CD4-positive, CD25-positive, alpha-beta regulatory T cell (primary cell): ENCODE measurements at regions not wholly inside any gene's neighbourhood (a gene's known extent, or its start where the extent isn't known, plus 50 kb on each side); places are given as distances from the start of the nearest gene placed in this dataset.
"Not testable (repeated sequence)": the region's sequence is repeated elsewhere in the genome, so short reads cannot be mapped to it uniquely, and the experiment has no call there.

Experiments used
- ATAC-seq, 2 donors: fragments of 150-1000 bp; cut with Tn5 transposase; one replicate each; pipeline ENCODE4 v1.10.0; 2021; ENCODE audit warnings: low read depth in 2 of 2, moderate number of reproducible peaks in 2 of 2, moderate library complexity in 1 of 2
- DNase-seq, 3 donors: peaks; one replicate each; pipeline versions ENCODE4 v3.0.0 to v3.0.0-alpha.2; 2012 to 2022; ENCODE audit warnings: mixed read lengths in 1 of 3
- H3K27ac ChIP-seq: one replicate; pipeline ENCODE4 v1.7.0; 2013; ENCODE audit warnings: mild to moderate bottlenecking, low read length; ENCODE audit not compliant: insufficient read depth, poor library complexity, severe bottlenecking
- H3K27me3 ChIP-seq: one replicate; pipeline ENCODE4 v1.7.0; 2013; ENCODE audit warnings: low read length; ENCODE audit not compliant: control insufficient read depth, insufficient read depth
- H3K36me3 ChIP-seq: one replicate; pipeline ENCODE4 v1.7.0; 2013; ENCODE audit warnings: mild to moderate bottlenecking, low read length, moderate library complexity; ENCODE audit not compliant: control insufficient read depth, insufficient read depth
- H3K4me1 ChIP-seq: 2 replicates; pipeline ENCODE4 v1.7.0; 2013; ENCODE audit warnings: mild to moderate bottlenecking, low read length; ENCODE audit not compliant: insufficient read depth, control insufficient read depth, poor library complexity, severe bottlenecking
- H3K4me3 ChIP-seq: one replicate; pipeline ENCODE4 v1.7.0; 2013; ENCODE audit warnings: low read depth, mild to moderate bottlenecking, low read length, moderate library complexity
- H3K9me3 ChIP-seq, 2 experiments: 1 replicate in 1 of 2; 2 replicates in 1 of 2; pipeline ENCODE4 v1.7.0; 2013; ENCODE audit warnings: low read length in 2 of 2, mild to moderate bottlenecking in 1 of 2, moderate library complexity in 1 of 2; ENCODE audit not compliant: control insufficient read depth in 2 of 2
- H3K27ac Mint-ChIP-seq, 3 donors: one replicate each; pipeline ENCODE4 v1.8.0; 2020 to 2022; ENCODE audit warnings: mild to moderate bottlenecking in 3 of 3, mixed read lengths in 3 of 3, moderate library complexity in 2 of 3
- H3K27me3 Mint-ChIP-seq: one replicate; pipeline ENCODE4 v1.8.0; 2022; ENCODE audit warnings: mild to moderate bottlenecking, mixed read lengths
- H3K36me3 Mint-ChIP-seq: one replicate; pipeline ENCODE4 v1.8.0; 2020; ENCODE audit warnings: mixed read lengths
- H3K4me1 Mint-ChIP-seq, 4 donors: one replicate each; pipeline ENCODE4 v1.8.0; 2020 to 2022; ENCODE audit warnings: mixed read lengths in 4 of 4, mild to moderate bottlenecking in 1 of 4
- H3K4me3 Mint-ChIP-seq, 4 donors: one replicate each; pipeline ENCODE4 v1.8.0; 2020 to 2022; ENCODE audit warnings: mild to moderate bottlenecking in 4 of 4, mixed read lengths in 4 of 4, moderate library complexity in 3 of 4
- H3K9me3 Mint-ChIP-seq, 7 donors: one replicate each; pipeline ENCODE4 v1.8.0; 2020 to 2022; ENCODE audit warnings: mixed read lengths in 7 of 7, mild to moderate bottlenecking in 3 of 7, moderate library complexity in 2 of 7

- not testable (repeated sequence) for H3K4me3 ChIP-seq, H3K36me3 ChIP-seq, H3K4me3 Mint-ChIP-seq, H3K4me1 Mint-ChIP-seq, H3K9me3 ChIP-seq, DNase-seq, H3K27me3 ChIP-seq, H3K9me3 Mint-ChIP-seq, ATAC-seq, H3K27ac ChIP-seq, H3K27ac Mint-ChIP-seq, H3K36me3 Mint-ChIP-seq, H3K4me1 ChIP-seq
- peaks cover 28% of the 10 kb centered on the region for H3K27me3 Mint-ChIP-seq
Measured at GRCh38 chr13:44628826-44629225, 52.7 kb upstream of the TSC22D1 start.

- H3K9me3 Mint-ChIP-seq, result no peaks in the 10 kb centered on the region
- no peaks in the 10 kb centered on the region for H3K36me3 Mint-ChIP-seq
Measured at GRCh38 chr13:44627441-44627840, 51.3 kb upstream of the TSC22D1 start.

GRCh38 chr13:44626176-44626575 lies 50.0 kb upstream of the TSC22D1 start:
- Mint-ChIP-seq H3K9me3 (no peaks in the 10 kb centered on the region), H3K27me3 (peaks cover 32% of the 10 kb centered on the region)
- ATAC-seq, result no peak

More at GRCh38 chr13:44627441-44627840, 51.3 kb upstream of the TSC22D1 start:
- H3K27me3 Mint-ChIP-seq, result peaks cover 28% of the 10 kb centered on the region
- Histone ChIP-seq H3K4me3 (no peak overlapping the region), H3K36me3 (no peaks in the 10 kb centered on the region), H3K9me3 (no peaks in the 10 kb centered on the region), H3K27ac (no peak overlapping the region), H3K4me1 (no peaks in the 10 kb centered on the region), H3K27me3 (peaks cover 4% of the 10 kb centered on the region)
- ATAC-seq (no peak), DNase-seq (no peak)
- H3K4me1 Mint-ChIP-seq, result no peaks in the 10 kb centered on the region
- no peak overlapping the region for H3K4me3 Mint-ChIP-seq
- no peak overlapping the region for H3K27ac Mint-ChIP-seq

More at GRCh38 chr13:44626176-44626575, 50.0 kb upstream of the TSC22D1 start:
- Histone ChIP-seq H3K9me3 (no peaks in the 10 kb centered on the region), H3K4me1 (no peaks in the 10 kb centered on the region), H3K27me3 (peaks cover 7% of the 10 kb centered on the region), H3K36me3 (no peaks in the 10 kb centered on the region), H3K27ac (no peak overlapping the region), H3K4me3 (no peak overlapping the region)
- Mint-ChIP-seq H3K36me3 (no peaks in the 10 kb centered on the region), H3K4me3 (no peak overlapping the region), H3K27ac (no peak overlapping the region), H3K4me1 (no peaks in the 10 kb centered on the region)
- no peak for DNase-seq
